ENCODE measurements at regions not wholly inside any gene's neighbourhood (a gene's known extent, or its start where the extent isn't known, plus 50 kb on each side); places are given as distances from the start of the nearest gene placed in this dataset.

DNA sequence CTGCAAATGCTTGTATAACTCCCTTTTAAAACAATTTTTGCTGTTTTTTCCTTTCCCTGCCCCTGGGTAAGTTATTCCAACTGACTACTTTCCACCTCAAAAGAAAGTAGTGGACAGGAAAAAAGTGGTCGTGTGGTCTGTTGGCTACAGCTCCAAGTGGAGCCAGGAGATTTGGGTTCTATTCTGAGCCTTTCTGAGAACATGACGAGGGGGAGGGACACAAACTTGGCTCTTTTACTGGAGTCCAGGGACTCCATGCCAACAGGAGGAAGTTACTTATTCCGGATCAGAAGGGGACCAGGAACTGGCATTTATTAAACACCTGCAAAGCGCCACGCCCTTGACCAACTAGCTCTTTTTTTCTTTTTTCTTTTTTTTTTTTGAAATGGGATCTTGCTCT is 79.0 kb upstream of the CAPZB start:
- TF ChIP-seq TCF7 (IDR thresholded peaks at IDR 0.05; ENCODE audit: low read depth) (no peak), ZNF550 (CRISPR knock-in tag; IDR thresholded peaks at IDR 0.05; ENCODE audit: borderline replicate concordance) (no peak), ZSCAN22 (CRISPR knock-in tag; IDR thresholded peaks at IDR 0.05) (no peak), JUNB (CRISPR knock-in tag; IDR thresholded peaks at IDR 0.05; ENCODE audit: borderline replicate concordance) (no peak), ZNF326 (CRISPR knock-in tag; IDR thresholded peaks at IDR 0.05; ENCODE audit: borderline replicate concordance) (no peak), HES4 (CRISPR knock-in tag; IDR thresholded peaks at IDR 0.05; ENCODE audit: borderline replicate concordance) (no peak), CREB1 (IDR thresholded peaks at IDR 0.05) (no peak), CREB1 (CRISPR knock-in tag; IDR thresholded peaks at IDR 0.05) (no peak), YY1 (IDR thresholded peaks at IDR 0.05; ENCODE audit: insufficient read depth, insufficient replicate concordance, low read depth, low read length) (no peak)
- TF ChIP-seq, protein P1, sequence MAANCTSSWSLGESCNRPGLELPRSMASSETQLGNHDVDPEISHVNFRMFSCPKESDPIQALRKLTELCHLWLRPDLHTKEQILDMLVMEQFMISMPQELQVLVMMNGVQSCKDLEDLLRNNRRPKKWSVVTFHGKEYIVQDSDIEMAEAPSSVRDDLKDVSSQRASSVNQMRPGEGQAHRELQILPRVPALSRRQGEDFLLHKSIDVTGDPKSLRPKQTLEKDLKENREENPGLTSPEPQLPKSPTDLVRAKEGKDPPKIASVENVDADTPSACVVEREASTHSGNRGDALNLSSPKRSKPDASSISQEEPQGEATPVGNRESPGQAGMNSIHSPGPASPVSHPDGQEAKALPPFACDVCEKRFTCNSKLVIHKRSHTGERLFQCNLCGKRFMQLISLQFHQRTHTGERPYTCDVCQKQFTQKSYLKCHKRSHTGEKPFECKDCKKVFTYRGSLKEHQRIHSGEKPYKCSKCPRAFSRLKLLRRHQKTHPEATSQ (CRISPR knock-in tag; IDR thresholded peaks at IDR 0.05; ENCODE audit: borderline replicate concordance): no peak
- TF ChIP-seq, protein P2, sequence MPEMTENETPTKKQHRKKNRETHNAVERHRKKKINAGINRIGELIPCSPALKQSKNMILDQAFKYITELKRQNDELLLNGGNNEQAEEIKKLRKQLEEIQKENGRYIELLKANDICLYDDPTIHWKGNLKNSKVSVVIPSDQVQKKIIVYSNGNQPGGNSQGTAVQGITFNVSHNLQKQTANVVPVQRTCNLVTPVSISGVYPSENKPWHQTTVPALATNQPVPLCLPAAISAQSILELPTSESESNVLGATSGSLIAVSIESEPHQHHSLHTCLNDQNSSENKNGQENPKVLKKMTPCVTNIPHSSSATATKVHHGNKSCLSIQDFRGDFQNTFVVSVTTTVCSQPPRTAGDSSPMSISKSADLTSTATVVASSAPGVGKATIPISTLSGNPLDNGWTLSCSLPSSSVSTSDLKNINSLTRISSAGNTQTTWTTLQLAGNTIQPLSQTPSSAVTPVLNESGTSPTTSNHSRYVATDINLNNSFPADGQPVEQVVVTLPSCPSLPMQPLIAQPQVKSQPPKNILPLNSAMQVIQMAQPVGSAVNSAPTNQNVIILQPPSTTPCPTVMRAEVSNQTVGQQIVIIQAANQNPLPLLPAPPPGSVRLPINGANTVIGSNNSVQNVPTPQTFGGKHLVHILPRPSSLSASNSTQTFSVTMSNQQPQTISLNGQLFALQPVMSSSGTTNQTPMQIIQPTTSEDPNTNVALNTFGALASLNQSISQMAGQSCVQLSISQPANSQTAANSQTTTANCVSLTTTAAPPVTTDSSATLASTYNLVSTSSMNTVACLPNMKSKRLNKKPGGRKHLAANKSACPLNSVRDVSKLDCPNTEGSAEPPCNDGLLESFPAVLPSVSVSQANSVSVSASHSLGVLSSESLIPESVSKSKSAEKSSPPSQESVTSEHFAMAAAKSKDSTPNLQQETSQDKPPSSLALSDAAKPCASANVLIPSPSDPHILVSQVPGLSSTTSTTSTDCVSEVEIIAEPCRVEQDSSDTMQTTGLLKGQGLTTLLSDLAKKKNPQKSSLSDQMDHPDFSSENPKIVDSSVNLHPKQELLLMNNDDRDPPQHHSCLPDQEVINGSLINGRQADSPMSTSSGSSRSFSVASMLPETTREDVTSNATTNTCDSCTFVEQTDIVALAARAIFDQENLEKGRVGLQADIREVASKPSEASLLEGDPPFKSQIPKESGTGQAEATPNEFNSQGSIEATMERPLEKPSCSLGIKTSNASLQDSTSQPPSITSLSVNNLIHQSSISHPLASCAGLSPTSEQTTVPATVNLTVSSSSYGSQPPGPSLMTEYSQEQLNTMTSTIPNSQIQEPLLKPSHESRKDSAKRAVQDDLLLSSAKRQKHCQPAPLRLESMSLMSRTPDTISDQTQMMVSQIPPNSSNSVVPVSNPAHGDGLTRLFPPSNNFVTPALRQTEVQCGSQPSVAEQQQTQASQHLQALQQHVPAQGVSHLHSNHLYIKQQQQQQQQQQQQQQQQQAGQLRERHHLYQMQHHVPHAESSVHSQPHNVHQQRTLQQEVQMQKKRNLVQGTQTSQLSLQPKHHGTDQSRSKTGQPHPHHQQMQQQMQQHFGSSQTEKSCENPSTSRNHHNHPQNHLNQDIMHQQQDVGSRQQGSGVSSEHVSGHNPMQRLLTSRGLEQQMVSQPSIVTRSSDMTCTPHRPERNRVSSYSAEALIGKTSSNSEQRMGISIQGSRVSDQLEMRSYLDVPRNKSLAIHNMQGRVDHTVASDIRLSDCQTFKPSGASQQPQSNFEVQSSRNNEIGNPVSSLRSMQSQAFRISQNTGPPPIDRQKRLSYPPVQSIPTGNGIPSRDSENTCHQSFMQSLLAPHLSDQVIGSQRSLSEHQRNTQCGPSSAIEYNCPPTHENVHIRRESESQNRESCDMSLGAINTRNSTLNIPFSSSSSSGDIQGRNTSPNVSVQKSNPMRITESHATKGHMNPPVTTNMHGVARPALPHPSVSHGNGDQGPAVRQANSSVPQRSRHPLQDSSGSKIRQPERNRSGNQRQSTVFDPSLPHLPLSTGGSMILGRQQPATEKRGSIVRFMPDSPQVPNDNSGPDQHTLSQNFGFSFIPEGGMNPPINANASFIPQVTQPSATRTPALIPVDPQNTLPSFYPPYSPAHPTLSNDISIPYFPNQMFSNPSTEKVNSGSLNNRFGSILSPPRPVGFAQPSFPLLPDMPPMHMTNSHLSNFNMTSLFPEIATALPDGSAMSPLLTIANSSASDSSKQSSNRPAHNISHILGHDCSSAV (CRISPR knock-in tag; IDR thresholded peaks at IDR 0.05; ENCODE audit: borderline replicate concordance): no peak
- TF ChIP-seq, protein P3, sequence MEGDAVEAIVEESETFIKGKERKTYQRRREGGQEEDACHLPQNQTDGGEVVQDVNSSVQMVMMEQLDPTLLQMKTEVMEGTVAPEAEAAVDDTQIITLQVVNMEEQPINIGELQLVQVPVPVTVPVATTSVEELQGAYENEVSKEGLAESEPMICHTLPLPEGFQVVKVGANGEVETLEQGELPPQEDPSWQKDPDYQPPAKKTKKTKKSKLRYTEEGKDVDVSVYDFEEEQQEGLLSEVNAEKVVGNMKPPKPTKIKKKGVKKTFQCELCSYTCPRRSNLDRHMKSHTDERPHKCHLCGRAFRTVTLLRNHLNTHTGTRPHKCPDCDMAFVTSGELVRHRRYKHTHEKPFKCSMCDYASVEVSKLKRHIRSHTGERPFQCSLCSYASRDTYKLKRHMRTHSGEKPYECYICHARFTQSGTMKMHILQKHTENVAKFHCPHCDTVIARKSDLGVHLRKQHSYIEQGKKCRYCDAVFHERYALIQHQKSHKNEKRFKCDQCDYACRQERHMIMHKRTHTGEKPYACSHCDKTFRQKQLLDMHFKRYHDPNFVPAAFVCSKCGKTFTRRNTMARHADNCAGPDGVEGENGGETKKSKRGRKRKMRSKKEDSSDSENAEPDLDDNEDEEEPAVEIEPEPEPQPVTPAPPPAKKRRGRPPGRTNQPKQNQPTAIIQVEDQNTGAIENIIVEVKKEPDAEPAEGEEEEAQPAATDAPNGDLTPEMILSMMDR (CRISPR knock-in tag; IDR thresholded peaks at IDR 0.05): no peak
- TF ChIP-seq, protein P4, sequence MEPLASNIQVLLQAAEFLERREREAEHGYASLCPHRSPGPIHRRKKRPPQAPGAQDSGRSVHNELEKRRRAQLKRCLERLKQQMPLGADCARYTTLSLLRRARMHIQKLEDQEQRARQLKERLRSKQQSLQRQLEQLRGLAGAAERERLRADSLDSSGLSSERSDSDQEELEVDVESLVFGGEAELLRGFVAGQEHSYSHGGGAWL (CRISPR knock-in tag; IDR thresholded peaks at IDR 0.05): no peak
